NOMO-1 treated with dmso at 0.1 percent for 144 hours (cell line): ENCODE measurements at regions not wholly inside any gene's neighbourhood (a gene's known extent, or its start where the extent isn't known, plus 50 kb on each side); places are given as distances from the start of the nearest gene placed in this dataset.

Experiments used
- DNase-seq: peaks from one replicate; lab custom pipeline; 2025; ENCODE audit not compliant: unreplicated experiment; lab: John Stamatoyannopoulos, UW

DNA sequence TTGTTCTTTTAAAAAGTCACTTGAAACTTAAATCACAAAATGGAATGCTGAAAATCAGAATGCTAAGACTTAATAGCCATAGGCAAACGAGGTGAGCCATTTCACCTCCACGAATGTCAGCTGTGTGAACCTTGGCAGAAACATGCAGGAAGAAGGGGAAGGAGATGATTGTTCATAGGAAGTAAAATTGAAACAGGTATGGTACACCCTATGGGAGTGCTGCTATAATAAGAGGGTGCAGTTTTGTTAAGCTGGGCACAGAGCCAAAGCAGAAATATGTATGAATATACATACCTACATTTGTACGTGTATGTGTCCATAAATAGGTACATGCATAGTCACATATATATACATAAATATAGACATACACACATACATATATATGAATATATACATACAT lies 51.0 kb upstream of the SPINK5 start:
- DNase-seq = no peak

GRCh38 chr5:148011398-148012137 lies 52.2 kb upstream of the SPINK5 start:
- DNase-seq = peak; percentile 14

- DNase-seq = no peak
Observed at GRCh38 chr5:148005788-148006520, 57.8 kb upstream of the SPINK5 start.

GRCh38 chr5:148003226-148003625 lies 60.6 kb upstream of the SPINK5 start:
- no peak for DNase-seq

DNA sequence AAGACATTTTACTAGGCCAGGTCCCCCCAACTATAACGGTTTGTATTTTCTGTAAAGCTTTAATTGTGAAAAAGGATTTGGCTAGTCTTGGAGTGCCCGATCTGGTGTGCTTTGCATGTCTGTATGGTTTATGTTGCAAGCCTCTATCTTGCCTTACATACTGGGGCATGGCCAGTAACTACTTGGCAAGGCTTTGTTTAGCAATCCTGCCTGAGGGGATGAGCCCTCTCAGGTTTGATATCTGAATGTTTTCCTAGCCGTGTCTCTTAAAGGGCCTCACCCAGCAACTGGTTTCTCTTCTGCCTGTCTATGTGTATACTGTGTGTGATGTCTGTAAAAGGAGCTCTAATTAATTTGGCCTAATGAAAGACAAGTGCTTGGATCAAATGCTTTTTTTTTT lies 61.3 kb upstream of the SPINK5 start:
- DNase-seq = no peak

DNA sequence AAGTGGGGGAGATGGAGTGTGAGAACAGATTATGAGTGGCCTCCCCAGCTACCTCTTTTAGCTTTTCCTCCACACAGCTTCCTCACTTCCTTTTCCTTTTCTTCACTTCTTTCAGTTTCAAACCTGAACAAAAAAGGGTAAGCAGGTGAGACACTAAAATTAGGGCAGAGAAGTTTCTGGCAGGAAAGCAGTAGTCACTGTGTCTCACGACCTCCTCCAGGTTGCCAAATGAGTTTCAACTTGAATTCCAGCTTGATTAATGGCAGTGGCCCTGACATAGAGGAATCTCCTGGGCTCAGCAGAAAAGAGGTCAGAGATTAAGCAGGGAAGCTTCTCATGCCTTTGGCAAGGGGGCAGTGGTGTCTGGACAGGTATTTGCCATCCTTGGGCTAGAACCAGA lies 63.7 kb upstream of the SPINK5 start:
- DNase-seq = no peak

DNA sequence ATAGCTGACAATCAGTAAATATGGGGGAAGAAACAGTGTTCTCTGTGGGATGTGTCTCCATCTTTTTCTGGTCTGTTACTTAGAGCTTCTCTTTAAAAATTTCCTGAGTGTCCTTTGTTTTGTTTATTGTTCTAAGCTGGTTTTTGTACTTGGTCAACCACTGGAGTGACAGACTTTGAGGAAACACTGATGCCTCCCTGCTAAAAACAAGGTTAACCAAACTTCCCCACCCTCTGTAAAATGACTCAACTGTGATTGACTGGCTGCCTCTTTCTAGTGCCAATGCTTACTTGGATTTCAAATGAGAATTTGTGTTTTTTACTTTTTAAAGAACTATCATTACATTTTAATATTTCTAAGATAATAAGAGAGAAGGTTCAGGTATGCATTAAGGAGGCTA lies 65.1 kb upstream of the SPINK5 start:
- DNase-seq = no peak

GRCh38 chr5:147997486-147997885 lies 66.3 kb upstream of the SPINK5 start:
- DNase-seq = no peak

DNA sequence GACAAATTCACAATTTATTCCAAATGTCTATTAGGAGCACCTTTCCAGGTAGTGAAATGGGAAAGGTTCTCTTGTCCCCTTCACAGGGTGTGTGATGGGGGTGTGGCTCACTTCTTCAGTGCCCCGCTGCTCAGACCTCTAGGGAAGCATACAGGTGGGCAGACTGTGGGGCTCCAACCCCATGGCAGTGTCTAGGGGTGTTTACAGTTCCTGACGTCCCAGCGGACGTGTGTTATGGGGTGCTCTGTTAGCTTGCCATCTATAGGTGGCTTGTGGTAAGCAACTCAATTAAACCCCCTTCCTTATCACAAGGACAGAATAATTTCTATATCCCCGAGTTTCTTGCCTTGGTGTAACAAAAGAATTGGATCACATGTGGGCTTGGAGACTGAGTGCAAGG lies 67.4 kb upstream of the SPINK5 start:
- no peak for DNase-seq

GRCh38 chr5:147995846-147996245 lies 67.9 kb upstream of the SPINK5 start:
- no peak for DNase-seq

DNA sequence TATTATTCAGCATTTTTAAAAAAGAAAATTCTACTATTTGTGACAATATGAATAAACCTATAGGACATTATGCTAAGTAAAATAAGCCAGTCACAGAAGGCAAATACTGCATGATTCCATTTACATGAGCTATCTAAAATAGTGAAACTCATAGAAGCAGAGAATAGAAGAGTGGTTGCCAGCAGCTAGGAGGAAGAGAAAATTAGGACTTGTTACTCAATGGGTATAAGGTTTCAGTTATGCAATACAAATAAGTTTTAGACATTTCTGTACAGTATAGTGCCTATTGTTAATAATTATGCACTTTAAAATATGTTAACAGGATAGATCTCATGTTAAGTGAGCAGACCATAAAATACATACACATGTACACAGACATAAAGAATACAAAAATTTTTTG lies 73.8 kb upstream of the SPINK5 start:
- no peak for DNase-seq

DNA sequence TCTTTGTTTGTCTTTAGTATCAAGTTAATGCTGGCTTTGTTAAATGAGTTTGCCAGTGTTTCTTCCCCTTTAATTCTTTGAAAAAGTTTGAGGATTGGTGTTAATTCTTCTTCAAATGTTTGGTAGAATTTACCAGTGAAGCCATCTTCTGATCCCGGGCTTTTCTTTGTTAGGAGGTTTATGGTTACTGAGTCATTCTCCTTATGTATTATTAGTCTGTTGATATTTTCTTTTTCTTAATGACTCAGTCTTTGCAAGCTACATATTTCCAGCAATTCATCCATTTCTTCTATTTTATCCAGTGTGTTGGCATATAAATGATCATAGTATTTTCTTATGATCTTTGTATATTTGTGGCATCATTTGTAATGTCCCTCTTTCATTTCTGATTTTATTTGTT lies 74.5 kb upstream of the SPINK5 start:
- DNase-seq = no peak

- DNase-seq = no peak
Observed at GRCh38 chr5:147986134-147986757, 77.5 kb upstream of the SPINK5 start.

DNA sequence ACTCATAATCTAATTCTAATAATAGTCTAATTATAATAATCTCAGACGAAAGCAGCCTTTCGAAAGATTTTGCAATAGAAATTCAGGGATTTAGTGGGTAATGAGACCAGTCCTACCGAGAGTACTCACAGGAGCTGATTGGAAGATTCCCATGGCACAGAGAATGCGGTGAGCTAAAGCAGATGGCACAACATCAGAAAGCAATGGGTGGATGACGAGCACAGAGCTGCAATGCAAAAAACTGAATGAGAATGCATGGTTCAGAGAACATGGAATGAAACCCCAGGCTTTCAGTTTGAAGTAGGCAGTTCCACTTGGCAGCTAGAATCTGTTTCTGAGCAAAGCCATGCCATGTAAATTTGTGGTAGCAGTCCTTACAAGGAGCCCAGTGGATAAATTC lies 78.2 kb upstream of the SPINK5 start:
- DNase-seq = no peak

DNA sequence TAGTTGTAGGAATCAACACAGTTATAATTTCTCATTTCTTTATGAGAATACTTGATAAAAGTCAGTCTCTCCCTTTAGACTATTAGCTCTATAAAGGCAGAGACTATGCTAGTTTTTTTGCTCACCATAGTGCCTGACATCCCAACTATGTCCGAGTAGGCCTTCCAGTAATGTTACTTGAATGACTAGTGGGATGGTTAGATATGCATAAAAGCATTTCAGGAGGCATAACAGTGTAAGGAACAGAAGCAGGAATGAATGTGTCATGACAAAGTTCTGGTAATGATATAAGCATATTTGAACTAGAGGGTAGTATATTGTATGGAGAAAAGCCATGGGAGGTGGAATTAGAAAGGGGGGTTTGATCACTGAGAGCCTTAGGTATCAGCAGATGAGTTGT lies 77.4 kb upstream of the C5orf46 start:
- no peak for DNase-seq

GRCh38 chr5:147981074-147981473 lies 74.7 kb upstream of the C5orf46 start:
- no peak for DNase-seq

DNA sequence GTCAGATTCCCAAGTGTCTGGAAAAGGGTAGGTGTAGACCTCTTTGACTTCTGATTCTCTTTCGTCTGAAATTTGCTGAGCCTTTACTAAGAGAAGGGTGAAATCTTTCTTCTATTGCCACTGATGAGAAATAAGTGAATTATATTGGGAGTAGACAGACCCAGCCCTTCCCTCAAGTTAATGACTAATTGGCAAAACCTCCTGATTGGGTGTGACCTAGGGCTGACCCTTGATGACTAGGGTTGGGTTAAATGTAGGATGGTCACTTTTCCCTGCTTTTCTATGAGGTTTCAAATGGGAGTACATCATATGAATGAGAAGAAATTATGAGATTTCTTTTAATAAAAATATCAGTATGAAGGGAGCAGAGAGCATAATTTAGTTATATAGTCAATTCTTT lies 73.4 kb upstream of the C5orf46 start:
- no peak for DNase-seq

- no peak for DNase-seq
Observed at GRCh38 chr5:147972076-147972840, 65.9 kb upstream of the C5orf46 start.

GRCh38 chr5:147971472-147971871 lies 65.1 kb upstream of the C5orf46 start:
- no peak for DNase-seq

GRCh38 chr5:147968855-147969254 lies 62.5 kb upstream of the C5orf46 start:
- no peak for DNase-seq

DNA sequence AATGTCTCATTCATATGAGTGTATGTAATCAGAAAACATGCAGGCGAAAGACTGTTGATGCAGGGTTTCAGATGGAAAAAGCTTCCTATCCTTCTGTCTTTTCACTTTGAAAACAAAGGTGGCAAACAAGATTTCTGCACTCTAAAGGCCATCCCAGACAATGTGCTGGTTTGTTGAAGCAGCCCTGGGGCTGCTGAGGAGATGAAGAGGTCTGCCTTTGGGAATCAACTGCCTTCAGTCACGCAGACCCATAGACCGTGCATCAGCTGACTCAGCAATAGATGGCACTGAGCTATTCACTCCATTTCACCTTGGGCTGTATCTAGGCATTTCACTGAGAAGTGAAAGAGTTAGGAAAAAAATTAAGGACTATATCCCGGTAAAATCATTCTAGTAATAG lies 60.5 kb upstream of the C5orf46 start:
- no peak for DNase-seq

DNA sequence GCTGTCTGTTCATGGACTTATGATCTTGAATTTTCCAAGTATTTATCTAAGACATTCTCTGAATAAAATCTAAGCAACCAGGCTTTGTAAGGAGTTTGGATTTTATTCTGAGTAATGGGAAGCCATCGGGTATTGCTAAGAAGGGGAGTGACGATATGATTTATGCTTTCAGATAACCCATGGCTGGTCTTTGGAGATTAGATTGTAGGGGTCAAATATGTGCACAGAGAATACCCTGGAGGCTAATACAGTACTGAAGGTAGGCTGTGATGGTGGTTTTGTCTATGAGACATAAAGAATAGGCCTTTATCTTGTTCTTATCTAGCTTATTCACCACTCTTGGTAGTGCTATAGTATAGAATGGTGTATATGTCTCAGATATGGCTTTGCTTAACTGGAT lies 60.0 kb upstream of the C5orf46 start:
- DNase-seq = no peak
